ENCODE measurements at regions not wholly inside any gene's neighbourhood (a gene's known extent, or its start where the extent isn't known, plus 50 kb on each side); places are given as distances from the start of the nearest gene placed in this dataset.
A peak's percentile ranks its signal among the peaks of the same experiment; 100 is the strongest.

DNA sequence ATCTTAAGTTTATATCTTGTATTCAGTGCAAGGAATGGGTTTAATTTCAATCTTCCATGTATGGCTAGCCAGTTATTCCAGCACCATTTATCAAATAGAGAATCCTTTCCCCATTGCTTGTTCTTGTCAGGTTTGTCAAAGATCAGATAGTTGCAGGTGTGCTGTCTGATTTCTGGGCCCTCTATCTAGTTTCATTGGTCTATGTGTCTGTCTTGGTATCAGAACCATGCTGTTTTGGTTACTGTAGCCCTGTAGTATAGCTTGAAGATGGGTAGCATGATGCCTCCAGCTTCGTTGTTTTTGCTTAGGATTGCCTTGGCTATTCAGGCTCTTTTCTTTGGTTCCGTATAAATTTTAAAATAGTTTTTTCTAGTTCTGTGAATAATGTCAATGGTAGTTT, 200.0 kb downstream of the MANEA start:
- DNase-seq (ENCODE audit: low spot score in 2 of 2) (no peak), FAIRE-seq (no peak)

DNA sequence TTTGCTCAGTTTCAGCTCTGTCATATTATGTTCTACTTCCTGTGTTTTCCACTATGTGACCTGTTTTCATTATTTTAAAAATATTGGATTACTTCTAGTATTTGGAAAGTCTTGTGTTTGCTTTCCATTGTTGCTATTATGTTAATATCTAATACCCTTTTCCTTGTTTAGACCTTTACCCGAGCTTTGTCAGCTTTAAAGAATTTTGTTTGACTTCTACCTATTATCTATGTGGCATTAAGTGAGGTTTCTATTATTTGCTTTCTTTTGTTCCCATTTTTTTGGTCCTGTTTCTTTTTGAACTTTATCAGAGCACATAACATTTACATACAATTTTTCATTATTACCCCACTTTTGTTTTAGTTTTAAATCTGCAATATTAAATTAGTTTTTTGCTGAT, 202.7 kb downstream of the MANEA start:
- DNase-seq (ENCODE audit: low spot score in 2 of 2) (no peak), FAIRE-seq (no peak)

DNA sequence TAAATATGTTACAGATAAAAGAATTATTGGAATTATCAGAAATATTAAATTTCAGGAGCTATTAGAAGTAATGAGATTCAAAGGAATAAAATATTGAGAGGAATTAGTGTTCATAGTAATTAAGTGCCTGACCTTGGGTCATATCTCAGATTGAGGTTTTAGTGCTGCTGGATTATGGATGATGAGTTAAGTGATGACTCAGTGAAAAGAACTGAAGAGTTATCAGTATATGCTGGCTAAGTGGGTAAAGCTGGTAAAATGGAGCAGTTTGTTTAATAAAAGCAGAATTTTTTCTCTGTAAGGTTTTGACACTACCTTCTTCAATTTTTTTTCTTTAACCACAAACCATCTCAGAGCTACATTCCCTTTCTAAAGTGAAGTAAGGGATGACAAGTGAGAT, 206.7 kb downstream of the MANEA start:
- no peak for DNase-seq (ENCODE audit: low spot score in 2 of 2)
- FAIRE-seq = no peak

DNA sequence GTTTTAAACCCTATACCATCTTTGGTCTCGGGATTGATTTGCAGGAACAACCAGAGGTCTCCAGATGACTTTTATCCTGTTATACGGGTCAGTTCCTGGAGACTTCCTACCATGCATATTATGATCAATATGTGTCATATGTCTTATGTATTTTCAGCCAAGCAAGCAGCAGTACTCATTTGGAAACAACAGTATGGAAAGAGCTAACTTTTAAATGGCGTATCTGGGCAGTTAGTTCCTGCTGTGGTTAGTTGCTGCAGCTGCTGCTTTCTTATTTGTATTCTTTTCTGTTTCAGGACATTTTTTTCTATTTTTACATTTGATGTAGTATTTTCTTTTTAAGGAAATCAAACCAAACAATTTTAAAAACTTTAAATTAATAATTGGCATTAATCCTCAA, 207.5 kb downstream of the MANEA start:
- no peak for DNase-seq (ENCODE audit: low spot score in 2 of 2)
- peak; percentile 8 for FAIRE-seq

DNA sequence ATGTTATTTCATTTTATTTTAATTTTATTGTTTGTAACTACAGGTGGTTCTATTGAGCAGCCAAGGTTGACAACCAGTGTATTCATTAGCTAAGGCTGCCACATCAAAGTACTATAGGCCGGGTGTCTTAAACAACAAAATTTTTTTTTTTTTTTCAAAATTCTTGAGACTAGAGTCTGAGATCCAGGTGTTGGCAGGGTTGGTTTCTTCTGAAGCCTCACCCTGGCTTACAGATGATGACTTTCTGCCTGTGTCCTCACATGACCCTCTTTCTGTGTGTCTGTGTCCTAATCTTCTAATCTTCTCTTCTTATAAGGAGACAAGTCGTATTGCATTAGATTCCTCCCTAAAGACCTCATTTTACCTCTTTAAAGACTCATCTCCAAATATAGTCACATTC, 208.4 kb downstream of the MANEA start:
- no peak for FAIRE-seq
- DNase-seq (ENCODE audit: low spot score in 2 of 2) = no peak

DNA sequence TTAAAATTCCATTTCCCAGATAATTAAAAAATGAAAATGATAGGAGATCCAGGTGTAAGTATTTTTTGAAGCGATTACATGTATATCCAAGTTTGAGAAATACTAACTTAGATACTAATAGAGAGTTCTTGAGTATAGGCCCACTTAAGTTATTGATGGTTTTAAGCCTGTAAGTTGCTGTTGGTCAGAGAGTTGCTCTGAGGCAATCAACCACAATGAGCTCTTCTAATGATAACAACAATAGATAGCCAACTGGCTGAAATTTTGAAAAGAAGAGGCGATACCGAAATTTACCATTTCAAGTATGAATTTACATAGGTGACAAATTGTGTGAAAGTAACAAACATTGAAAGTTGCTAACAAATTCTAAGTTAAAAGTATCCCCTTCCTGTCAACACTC, 209.5 kb downstream of the MANEA start:
- FAIRE-seq = no peak
- no peak for DNase-seq (ENCODE audit: low spot score in 2 of 2)

DNA sequence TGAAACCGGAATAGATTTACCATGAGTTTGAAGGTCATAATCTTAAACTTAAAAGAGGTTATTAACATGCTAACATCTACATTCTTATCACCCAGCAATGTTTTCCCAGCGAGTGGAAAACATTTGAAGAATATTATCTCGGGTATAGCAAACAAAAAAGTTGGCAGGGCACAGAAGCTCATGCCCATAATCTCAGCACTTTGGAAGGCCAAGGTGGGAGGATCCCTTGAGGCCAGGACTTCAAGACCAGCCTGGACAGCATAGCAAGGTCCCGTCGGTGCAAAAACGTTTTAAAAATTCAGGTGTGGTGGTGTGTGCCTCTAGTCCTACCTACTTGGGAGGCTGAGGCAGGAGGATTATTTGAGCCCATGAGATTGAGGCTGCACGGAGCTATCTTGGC, 213.5 kb downstream of the MANEA start:
- DNase-seq (ENCODE audit: low spot score in 2 of 2) (no peak), FAIRE-seq (no peak)

DNA sequence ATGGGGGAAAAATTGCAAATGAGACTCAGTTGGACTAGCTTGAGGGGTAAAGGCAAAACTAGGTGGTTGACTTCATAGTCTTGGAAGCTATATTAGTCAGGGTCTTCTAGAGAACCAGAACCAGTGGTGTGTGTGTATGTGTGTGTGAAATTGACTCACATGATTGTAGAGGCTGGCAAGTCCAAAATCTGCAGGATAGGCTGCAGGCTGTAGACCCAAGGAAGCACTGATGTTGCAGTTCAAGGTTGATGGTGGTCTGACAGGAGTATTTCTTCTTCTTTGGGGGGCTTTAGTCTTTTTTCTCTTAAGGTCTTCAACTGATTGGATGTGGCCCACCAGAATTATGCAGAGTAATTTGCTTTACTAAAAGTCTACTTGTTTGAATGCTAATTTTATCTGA, 217.4 kb downstream of the MANEA start:
- FAIRE-seq (no peak), DNase-seq (ENCODE audit: low spot score in 2 of 2) (no peak)

DNA sequence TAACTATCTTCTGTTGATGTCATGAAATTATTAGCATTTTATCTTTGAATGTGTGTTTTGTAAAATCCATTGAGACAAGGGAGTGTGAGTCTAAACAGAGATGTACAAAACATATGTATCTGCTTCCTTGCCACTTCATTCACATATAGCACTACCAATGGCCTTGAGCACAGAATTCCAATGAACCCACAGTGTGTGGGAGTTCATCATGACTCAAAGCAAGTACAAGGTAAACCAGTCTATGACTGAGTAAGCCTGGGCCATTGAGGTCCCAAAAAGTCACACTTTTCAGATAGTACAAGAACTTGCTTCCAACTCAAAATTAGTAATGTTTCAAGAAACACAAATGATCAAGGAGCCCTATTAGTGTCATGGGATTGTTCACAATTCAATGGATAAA, 218.6 kb downstream of the MANEA start:
- DNase-seq (ENCODE audit: low spot score in 2 of 2) (no peak), FAIRE-seq (no peak)

DNA sequence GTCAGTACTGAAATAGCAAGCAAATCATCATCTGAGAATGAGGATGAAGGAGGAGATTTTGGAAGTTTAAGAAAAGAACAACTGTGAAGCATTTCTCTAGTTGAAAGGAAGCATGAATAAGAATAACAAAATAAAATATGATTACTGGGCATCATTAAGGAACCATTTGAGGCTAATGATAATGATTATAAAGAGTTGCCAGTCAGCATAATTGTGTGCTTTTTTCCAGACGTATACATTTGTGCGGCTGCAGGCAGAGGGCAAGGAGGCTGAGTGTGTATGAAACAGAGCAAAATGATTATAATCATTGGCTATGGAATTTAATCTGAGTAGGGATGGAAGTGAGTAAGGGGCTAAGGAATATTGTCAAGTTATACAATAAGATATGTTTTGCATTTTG, 218.7 kb upstream of the FUT9 start:
- no peak for FAIRE-seq
- no peak for DNase-seq (ENCODE audit: low spot score in 2 of 2)

DNA sequence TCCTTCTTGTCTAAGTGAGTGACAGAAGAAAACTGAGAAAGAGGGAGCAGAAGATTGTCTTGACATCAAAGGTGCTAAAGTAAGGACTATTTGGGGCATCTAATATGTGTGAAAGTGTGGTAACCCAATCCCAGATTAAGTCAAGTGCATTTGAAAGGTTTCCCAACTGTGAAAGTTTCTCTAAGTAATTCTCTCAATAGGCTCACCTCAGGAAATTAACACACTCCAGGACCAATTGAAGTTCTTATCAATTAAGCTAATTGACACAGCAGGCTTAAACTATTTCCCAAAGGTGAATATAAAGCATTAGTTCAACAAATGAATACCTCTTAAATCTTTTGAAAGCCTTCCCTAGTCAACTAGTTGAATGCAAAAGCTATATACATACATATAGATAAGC, 212.8 kb upstream of the FUT9 start:
- DNase-seq (ENCODE audit: low spot score in 2 of 2) (no peak), FAIRE-seq (no peak)

DNA sequence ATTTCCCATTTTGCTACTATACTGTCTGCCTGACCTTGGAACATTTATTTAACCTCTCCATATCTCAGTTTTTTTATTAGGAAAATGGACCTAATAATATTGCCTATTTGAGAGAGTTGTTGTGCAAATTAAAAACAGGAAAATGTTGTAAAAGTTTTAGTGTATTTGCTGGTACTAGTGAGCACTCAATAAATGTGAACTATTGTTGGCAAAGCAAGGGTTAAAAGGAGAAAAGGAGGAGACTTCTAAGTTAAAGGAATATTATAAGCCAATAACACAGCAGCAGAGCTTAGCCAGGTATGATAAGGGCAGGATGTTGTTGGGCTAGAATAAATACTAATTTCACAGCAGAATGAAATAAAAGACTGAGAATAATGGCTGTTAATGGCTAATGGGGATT, 211.9 kb upstream of the FUT9 start:
- FAIRE-seq = no peak
- no peak for DNase-seq (ENCODE audit: low spot score in 2 of 2)

DNA sequence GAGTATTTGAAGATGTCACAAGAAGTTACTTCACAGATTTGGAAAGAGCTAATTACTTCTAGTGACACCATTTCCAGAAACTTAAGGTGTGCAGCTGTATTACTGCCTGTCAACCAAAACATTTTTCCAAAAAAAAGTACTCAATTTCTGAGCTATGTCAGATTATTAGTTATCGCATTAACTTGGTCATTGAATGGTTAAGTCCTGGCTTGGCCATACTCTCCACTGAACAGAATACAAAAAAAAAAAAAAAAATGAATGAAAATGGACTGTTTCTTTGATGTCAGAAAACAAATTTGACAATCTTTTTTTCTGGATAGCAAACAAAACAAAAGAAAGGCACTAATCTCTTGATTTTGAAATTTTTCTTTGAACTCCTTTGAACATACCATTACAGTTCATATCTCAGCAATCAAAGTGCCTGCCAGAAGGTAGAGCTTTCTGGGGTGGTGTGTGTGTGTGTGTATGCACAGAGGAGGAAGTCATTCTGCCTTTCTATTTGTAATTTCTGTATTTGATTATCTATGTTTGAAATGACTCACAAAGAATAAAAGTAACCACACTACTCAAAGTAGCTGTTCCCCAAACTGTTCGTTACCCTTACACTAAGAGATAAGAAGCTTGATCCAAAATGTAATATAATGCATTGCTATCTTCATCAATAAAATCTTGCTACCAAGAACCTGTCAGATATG, 210.8 kb upstream of the FUT9 start:
- FAIRE-seq (no peak), DNase-seq (ENCODE audit: low spot score in 2 of 2) (no peak)

DNA sequence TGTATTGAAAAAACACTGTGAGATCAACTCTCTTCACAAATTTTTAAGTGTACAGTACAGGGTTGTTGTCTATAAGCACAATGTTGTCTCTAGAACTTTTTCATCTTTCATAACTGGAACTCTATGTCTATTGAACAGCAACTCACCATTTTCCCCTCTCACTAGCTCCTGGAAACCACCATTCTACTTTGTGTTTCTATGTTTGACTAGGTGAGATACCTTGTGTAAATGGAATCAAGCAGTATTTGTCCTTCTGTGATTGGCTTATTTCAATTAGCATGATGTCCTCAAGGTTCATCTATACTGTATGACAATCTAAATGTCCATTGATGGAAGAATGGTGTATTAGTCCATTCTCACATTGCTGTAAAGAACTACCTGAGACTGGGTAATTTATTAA, 210.1 kb upstream of the FUT9 start:
- no peak for DNase-seq (ENCODE audit: low spot score in 2 of 2)
- FAIRE-seq = no peak

DNA sequence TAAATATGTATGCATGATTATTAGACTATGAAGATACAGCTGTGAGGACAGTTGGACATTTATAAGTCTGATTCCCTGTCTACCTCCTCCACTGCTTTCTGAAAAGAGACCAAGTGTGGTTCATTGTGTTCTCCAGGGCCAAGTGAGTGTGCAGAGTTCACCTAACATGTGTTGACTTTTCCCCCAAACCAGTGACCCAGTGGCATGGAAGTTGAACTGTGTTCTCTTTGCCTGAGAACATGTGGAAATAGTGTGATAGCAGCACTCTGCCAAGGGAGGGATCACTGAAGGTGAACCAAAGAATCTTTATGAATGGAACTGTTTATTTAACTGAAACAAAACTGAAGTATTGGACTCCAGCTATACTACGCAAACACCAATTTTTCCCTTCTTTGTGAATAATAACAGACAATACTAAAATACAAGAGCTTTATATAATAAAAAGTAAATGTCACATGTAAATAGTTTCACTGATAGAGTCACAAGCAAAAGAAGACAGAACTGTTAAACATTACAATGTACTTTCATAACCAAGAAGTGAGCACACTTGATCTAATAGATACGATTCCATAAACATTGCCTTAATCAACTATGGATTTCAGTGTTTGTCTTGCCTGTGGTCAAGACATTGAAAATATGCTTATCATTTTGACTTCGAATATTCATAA, 200.3 kb upstream of the FUT9 start:
- no peak for FAIRE-seq
- DNase-seq (ENCODE audit: low spot score in 2 of 2) = no peak

DNA sequence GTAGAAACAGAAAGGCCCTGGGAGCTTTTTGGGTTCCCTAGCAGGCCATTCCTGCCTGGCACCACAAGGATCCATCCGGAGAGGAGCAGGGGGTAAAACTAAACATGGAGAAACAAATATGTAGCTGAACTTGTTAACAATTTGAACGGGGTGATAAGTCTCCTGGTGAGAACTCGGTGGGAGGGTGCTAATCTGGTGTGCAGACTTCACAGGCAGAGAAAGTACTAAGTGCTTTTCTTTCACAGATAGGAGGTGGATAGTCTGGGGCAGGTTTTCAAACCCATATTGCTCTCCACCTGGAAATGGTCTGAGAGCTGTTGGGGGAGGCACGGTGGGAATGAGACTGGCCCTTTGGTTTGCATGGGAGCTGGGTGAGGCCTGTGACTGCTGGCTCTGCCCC, 196.3 kb upstream of the FUT9 start:
- no peak for DNase-seq (ENCODE audit: low spot score in 2 of 2)
- FAIRE-seq = no peak

DNA sequence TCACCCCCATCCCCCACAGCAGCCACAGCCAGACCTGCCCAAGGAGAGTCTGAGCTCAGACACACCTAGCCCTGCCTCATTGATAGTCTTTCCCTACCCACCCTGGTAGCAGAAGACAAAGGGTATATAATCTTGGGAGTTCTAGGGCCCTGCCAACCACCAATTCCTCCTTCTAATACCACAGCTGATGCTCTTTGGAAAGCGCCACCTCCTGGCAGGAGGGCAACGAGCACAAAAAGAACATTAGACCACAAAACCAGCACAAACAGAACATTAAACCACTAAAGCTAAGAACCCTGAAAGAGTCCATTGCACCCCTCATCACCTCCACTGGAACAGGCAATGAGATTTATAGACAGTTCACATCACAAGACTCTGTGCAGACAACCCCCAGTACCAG, 195.8 kb upstream of the FUT9 start:
- DNase-seq (ENCODE audit: low spot score in 2 of 2) (no peak), FAIRE-seq (no peak)

DNA sequence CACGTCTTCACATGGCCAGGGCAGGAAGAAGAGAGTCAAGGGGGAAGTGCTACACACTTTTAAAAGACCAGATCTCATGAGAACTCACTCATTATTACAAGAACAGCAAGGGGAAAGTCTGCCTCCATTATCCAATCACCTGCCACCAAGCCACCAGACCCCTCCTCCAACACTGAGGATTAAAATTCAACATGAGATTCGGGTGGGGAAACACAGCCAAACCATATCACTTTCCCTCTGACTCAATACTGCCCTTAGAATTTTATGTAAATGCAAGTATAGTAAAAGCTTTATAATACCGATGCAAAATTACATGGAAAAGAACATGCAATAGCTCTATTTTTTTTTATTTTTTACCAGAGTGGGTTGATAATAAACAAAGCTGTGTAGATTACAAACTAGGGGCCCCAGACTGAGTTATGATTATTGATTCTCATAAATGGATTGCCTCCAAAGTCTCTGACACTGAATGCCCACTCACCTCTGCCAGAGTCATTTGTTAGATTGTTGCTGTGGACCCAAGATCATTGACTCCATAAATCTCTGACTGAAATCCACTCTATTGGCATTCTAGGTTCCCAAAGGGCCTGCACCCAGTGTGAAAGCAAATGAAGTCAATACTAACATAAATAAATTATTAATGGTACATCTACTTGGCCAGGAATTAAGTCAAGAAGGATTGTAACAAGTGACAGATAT, 184.8 kb upstream of the FUT9 start:
- FAIRE-seq (no peak), DNase-seq (ENCODE audit: low spot score in 2 of 2) (no peak)

DNA sequence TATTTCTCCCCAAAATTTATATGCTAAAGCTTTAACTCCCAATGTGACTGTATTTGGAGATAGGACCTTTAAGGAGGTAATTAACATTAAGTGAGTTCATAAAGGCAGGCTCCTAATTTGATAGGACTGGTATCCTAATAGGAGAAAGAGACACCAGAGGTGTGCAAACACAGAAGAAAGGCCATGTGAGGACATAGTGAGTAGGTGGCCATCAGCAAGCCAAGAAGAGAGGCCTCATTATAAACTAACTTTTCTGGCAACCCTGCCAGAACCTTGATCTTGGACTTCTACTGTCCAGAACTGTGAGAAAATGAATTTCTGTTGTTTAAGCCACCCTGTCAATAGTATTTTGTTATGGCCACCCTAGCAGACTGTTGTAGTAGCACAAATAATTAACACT, 177.9 kb upstream of the FUT9 start:
- FAIRE-seq (no peak), DNase-seq (ENCODE audit: low spot score in 2 of 2) (no peak)

DNA sequence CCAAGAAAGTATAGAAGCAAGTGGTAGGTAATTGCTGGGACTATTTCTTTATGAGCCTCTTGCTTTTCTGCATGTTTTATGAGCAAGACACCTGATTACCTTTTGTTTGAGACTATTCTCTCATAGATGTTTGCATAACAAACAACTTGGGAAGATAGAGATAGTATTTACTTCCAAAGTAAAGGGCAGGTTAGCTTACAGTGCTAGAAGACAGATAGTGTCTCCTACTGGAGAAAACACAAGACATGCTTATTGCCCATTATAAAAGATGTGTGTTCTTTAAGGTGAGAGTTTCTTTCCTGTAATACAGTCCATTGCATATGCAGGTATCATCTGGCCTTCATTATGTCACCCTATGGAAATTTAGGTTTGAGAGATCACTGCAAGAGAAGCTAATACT, 174.2 kb upstream of the FUT9 start:
- no peak for FAIRE-seq

DNA sequence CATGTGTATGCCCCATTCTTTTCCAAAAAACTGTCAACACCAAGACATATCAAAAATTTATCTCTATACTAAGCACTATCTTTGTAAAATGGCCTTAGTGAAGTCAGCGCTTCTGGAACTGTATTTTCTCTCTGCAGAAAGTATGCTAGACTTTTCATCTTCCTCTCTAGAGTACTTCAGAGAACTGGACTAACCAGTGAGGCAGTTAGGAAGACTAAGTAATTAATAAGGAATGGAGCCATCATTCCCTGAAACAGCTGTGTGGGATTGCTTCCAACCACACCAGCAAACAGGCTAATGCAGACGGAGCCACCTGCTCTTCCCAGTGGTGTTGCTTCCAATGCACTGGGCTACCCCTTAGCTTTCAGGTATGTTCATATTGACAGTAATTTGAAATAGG, 169.1 kb upstream of the FUT9 start:
- no peak for DNase-seq (ENCODE audit: low spot score in 2 of 2)
- no peak for FAIRE-seq

More for the DNA sequence above, 174.2 kb upstream of the FUT9 start:
- no peak for DNase-seq (ENCODE audit: low spot score in 2 of 2)

DNA sequence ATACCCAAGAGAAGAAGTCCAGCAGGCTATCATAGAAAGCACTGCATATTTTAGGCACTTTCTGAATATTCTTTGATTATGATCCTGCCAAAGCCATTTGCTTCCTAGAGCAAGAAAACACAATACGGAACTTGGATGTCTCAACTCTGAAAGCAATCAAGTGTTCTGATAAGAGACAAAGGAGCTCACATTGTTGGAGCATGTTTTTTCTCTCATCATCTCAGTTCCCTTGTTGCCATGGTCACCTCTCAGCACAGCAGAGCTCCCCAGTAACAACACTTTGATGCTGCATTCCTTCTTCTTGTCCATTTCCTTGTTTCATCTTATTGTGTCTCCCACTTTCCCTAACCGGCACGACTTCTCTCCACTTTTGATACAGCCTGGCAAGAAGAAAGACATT, 168.7 kb upstream of the FUT9 start:
- FAIRE-seq (no peak), DNase-seq (ENCODE audit: low spot score in 2 of 2) (no peak)

Data from frontal cortex (tissue), 3 donors.